ENCODE measurements at regions not wholly inside any gene's neighbourhood (a gene's known extent, or its start where the extent isn't known, plus 50 kb on each side); places are given as distances from the start of the nearest gene placed in this dataset.

DNA sequence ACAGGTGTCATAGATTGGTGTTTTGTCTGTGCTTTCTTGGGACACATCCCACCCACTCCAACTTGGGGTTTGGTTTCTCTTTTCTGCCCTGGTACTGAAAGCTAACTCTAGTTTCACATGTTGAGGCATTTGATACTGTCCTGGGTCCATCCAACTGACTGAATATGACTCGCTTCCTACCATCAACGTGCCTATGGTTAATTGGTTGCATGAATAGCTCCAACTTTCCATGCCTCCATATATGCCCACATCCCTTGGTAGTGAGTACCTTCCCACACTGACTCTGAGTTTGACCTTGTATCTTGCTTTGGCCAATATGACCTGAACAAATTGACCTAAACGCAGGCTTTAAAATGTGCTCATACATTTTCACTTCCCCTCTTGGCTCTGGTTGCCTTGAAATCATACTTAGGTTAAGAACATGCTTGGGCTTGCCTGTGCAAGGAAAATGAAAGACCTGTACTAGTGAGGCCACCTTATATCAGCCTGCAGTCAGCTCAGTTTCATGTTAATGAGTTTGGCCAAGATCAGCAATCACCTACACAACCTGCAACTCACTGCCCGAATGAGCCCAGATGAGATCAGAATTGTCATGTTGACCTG lies 81.0 kb upstream of the KCNK2 start:
- TF ChIP-seq CTCF (conservative IDR thresholded peaks at IDR 0.05 in 1 of 2, IDR thresholded peaks at IDR 0.05 in 1 of 2; ENCODE audit: low read depth in 1 of 2, low read length in 2 of 2): no peak
- no peak for TF ChIP-seq EZH2 (IDR thresholded peaks at IDR 0.05; ENCODE audit: low read length, missing control alignments)
